ENCODE measurements at regions not wholly inside any gene's neighbourhood (a gene's known extent, or its start where the extent isn't known, plus 50 kb on each side); places are given as distances from the start of the nearest gene placed in this dataset.
A peak's percentile ranks its signal among the peaks of the same experiment; 100 is the strongest.

GRCh38 chr5:155147222-155147621 is 133.7 kb downstream of the KIF4B start:
- TF ChIP-seq RAD21 (IDR thresholded peaks at IDR 0.05) (peak; percentile 58 to 63), CTCF (IDR thresholded peaks at IDR 0.05; ENCODE audit: low read depth, low read length, missing input control) (peak; percentile 20), SP1 (IDR thresholded peaks at IDR 0.05) (no peak), FOXA1 (IDR thresholded peaks at IDR 0.05) (no peak), TAF1 (conservative IDR thresholded peaks at IDR 0.05) (no peak), YY1 (IDR thresholded peaks at IDR 0.05) (no peak), MAX (IDR thresholded peaks at IDR 0.05) (no peak)

All from liver (tissue), 3 donors.